Cardiac fibroblast (primary cell): ENCODE measurements at regions not wholly inside any gene's neighbourhood (a gene's known extent, or its start where the extent isn't known, plus 50 kb on each side); places are given as distances from the start of the nearest gene placed in this dataset.

Source experiments
- DNase-seq, 2 donors: peaks; one replicate each; pipeline versions ENCODE4 v3.0.0 to v3.0.0-alpha.2; 2010; ENCODE audit warnings: low read depth in 2 of 2
- H3K4me3 ChIP-seq, 2 donors: replicated peaks in 1 of 2; 1 replicate in 1 of 2; 2 replicates in 1 of 2; pipeline ENCODE4 v1.5.1; 2011; ENCODE audit warnings: low read depth in 2 of 2, low read length in 2 of 2, mild to moderate bottlenecking in 2 of 2, moderate library complexity in 1 of 2
- CTCF ChIP-seq: IDR thresholded peaks from one replicate; pipeline ENCODE4 v1.5.1; 2011; ENCODE audit warnings: low read depth, mild to moderate bottlenecking, low read length, inconsistent platforms

GRCh38 chr3:189555558-189555881 is 75.7 kb upstream of the TP63 start:
- no peak overlapping the region for H3K4me3 ChIP-seq
- DNase-seq = no peak
- no peak for TF ChIP-seq CTCF

- no peak for TF ChIP-seq CTCF
- H3K4me3 ChIP-seq = no peak overlapping the region
- DNase-seq = peak in 1 of 2 donors; percentile 63
Observed at GRCh38 chr3:189557824-189558223, 73.4 kb upstream of the TP63 start.

GRCh38 chr3:189561256-189561655 is 69.9 kb upstream of the TP63 start:
- DNase-seq = peak in 1 of 2 donors; percentile 26
- TF ChIP-seq CTCF = no peak
- no peak overlapping the region for H3K4me3 ChIP-seq

DNA sequence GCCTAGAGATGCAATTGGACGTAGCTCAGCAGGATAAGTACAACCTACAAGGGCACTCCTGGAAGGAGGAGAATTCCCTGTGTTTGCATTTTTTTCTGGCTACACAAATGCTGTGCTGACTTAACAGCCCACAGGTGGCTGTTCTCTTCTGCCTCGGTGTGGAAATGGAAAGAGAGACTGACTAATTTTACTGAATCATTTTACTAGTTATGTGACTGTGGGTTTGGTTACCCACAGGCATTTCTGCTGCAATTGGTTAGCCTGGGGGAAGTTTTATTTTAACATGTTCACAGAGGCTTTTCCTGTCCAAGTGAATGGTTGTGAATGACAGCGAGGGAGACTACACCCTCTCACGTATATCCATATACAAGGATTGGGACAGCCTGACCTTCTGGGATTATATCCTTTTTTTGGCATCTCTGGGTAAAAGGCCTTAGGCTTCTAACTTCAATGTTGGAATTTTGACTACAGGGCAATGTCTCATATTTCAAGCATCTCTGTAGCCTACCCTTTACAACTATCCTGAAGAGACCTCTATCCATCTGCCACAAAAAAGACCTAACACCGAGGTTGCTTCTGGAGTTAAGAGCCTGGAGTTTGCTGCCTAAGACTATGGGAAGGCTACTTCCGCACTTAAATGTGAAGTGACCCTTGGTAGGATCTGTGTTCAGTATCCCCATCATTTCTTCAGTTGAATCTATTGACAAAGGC is 67.2 kb upstream of the TP63 start:
- no peak overlapping the region for H3K4me3 ChIP-seq
- no peak for TF ChIP-seq CTCF
- peak; percentile 48 to 90 for DNase-seq

- TF ChIP-seq CTCF = no peak
- H3K4me3 ChIP-seq = no peak overlapping the region
- DNase-seq = no peak
Observed at GRCh38 chr3:189566550-189567130, 64.5 kb upstream of the TP63 start.

GRCh38 chr3:189567322-189567721 is 63.9 kb upstream of the TP63 start:
- TF ChIP-seq CTCF = no peak
- no peak for DNase-seq
- H3K4me3 ChIP-seq = no peak overlapping the region

DNA sequence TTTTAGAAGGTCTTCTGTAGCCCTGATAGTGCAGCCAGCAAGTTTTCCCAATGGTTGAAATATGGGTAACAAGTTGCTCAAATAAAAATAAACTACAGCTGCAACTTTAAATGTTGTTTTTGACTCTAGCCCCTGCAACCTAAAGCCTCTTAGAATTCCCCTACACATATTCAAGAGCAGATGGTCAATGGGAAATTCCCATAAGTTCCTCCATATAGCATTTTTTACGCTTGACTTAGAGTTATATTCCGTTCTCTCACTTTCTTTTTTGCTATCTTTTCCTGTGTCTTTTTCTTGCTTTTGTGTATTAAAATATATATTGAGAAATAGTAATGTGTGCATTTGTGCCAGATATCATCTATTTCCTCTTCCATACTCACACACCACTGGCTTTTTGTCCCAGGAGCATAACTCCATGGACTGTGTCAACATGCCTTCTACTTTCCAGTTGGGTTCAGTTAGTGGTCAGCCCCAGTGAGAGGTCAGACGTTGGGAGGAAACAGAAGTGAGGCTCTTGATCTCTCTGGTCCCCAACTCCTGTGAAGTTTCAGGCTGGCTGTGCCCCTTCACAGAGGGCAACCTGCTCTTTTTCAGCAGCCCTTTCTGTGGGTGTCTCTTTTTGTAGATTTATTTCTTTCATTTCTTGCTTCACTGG is 63.3 kb upstream of the TP63 start:
- no peak for DNase-seq
- TF ChIP-seq CTCF = no peak
- no peak overlapping the region for H3K4me3 ChIP-seq
